IPS-15b (cell line): ENCODE measurements at regions not wholly inside any gene's neighbourhood (a gene's known extent, or its start where the extent isn't known, plus 50 kb on each side); places are given as distances from the start of the nearest gene placed in this dataset.
"Not testable (repeated sequence)": the region's sequence is repeated elsewhere in the genome, so short reads cannot be mapped to it uniquely, and the experiment has no call there.

Experiments used
- H3K27me3 ChIP-seq: one replicate; pipeline ENCODE4 v1.6.1; 2013; ENCODE audit warnings: low read length; ENCODE audit not compliant: control insufficient read depth, insufficient read depth
- H3K36me3 ChIP-seq: one replicate; pipeline ENCODE4 v1.6.1; 2013; ENCODE audit warnings: low read length; ENCODE audit not compliant: control insufficient read depth, insufficient read depth
- H3K4me1 ChIP-seq: one replicate; pipeline ENCODE4 v1.6.1; 2013; ENCODE audit warnings: mild to moderate bottlenecking, low read length; ENCODE audit not compliant: control insufficient read depth, insufficient read depth
- H3K4me3 ChIP-seq: one replicate; pipeline ENCODE4 v1.5.1; 2013; ENCODE audit warnings: low read depth, low read length
- H3K9ac ChIP-seq: one replicate; pipeline ENCODE4 v1.6.1; 2013; ENCODE audit warnings: low read depth, mild to moderate bottlenecking, low read length
- H3K9me3 ChIP-seq: one replicate; pipeline ENCODE4 v1.6.1; 2013; ENCODE audit warnings: mild to moderate bottlenecking, low read length; ENCODE audit not compliant: control insufficient read depth, insufficient read depth

GRCh38 chr14:105684056-105684455, 157.7 kb downstream of the TMEM121 start:
- not testable (repeated sequence) for H3K4me1 ChIP-seq, H3K9ac ChIP-seq, H3K9me3 ChIP-seq, H3K27me3 ChIP-seq, H3K36me3 ChIP-seq, H3K4me3 ChIP-seq

GRCh38 chr14:105684597-105684996, 158.2 kb downstream of the TMEM121 start:
- not testable (repeated sequence) for H3K27me3 ChIP-seq, H3K36me3 ChIP-seq, H3K9ac ChIP-seq, H3K4me3 ChIP-seq, H3K4me1 ChIP-seq
- peaks cover 10% of the 10 kb centered on the region for H3K9me3 ChIP-seq

- Histone ChIP-seq H3K9me3 (peaks cover 14% of the 10 kb centered on the region), H3K36me3 (no peaks in the 10 kb centered on the region), H3K27me3 (no peaks in the 10 kb centered on the region), H3K9ac (no peak overlapping the region), H3K4me3 (no peak overlapping the region), H3K4me1 (no peaks in the 10 kb centered on the region)
Measured at GRCh38 chr14:105685003-105685402, 158.6 kb downstream of the TMEM121 start.

GRCh38 chr14:105685605-105686004, 159.2 kb downstream of the TMEM121 start:
- H3K4me1 ChIP-seq = not testable (repeated sequence)

GRCh38 chr14:105686050-105686449, 159.7 kb downstream of the TMEM121 start:
- not testable (repeated sequence) for H3K9ac ChIP-seq, H3K4me1 ChIP-seq, H3K27me3 ChIP-seq, H3K36me3 ChIP-seq, H3K4me3 ChIP-seq
- peaks cover 23% of the 10 kb centered on the region for H3K9me3 ChIP-seq

More at GRCh38 chr14:105685605-105686004, 159.2 kb downstream of the TMEM121 start:
- peaks cover 20% of the 10 kb centered on the region for H3K9me3 ChIP-seq
- H3K4me3 ChIP-seq, H3K27me3 ChIP-seq, H3K9ac ChIP-seq, H3K36me3 ChIP-seq: not testable (repeated sequence)

GRCh38 chr14:105686462-105687170, 160.2 kb downstream of the TMEM121 start:
- H3K4me3 ChIP-seq, H3K36me3 ChIP-seq, H3K9ac ChIP-seq, H3K4me1 ChIP-seq, H3K27me3 ChIP-seq: not testable (repeated sequence)
- H3K9me3 ChIP-seq = peaks cover 23% of the 10 kb centered on the region

GRCh38 chr14:105687171-105688022, 161.0 kb downstream of the TMEM121 start:
- not testable (repeated sequence) for H3K9ac ChIP-seq, H3K36me3 ChIP-seq, H3K27me3 ChIP-seq, H3K4me1 ChIP-seq, H3K4me3 ChIP-seq
- H3K9me3 ChIP-seq = peaks cover 23% of the 10 kb centered on the region

GRCh38 chr14:105688023-105688351, 161.6 kb downstream of the TMEM121 start:
- H3K4me1 ChIP-seq, H3K4me3 ChIP-seq, H3K36me3 ChIP-seq, H3K27me3 ChIP-seq, H3K9ac ChIP-seq: not testable (repeated sequence)
- H3K9me3 ChIP-seq = peaks cover 23% of the 10 kb centered on the region

GRCh38 chr14:105688664-105689221, 162.4 kb downstream of the TMEM121 start:
- not testable (repeated sequence) for H3K36me3 ChIP-seq, H3K4me3 ChIP-seq, H3K9ac ChIP-seq

GRCh38 chr14:105689722-105690121, 163.3 kb downstream of the TMEM121 start:
- peaks cover 32% of the 10 kb centered on the region for H3K9me3 ChIP-seq
- H3K9ac ChIP-seq = no peak overlapping the region
- no peaks in the 10 kb centered on the region for H3K4me1 ChIP-seq

More at GRCh38 chr14:105688664-105689221, 162.4 kb downstream of the TMEM121 start:
- H3K27me3 ChIP-seq, H3K4me1 ChIP-seq: not testable (repeated sequence)
- H3K9me3 ChIP-seq = peaks cover 24% of the 10 kb centered on the region

GRCh38 chr14:105690671-105691070, 164.3 kb downstream of the TMEM121 start:
- Histone ChIP-seq H3K27me3 (no peaks in the 10 kb centered on the region), H3K36me3 (no peaks in the 10 kb centered on the region), H3K4me1 (no peaks in the 10 kb centered on the region), H3K9me3 (peaks cover 35% of the 10 kb centered on the region), H3K4me3 (no peak overlapping the region), H3K9ac (no peak overlapping the region)

More at GRCh38 chr14:105689722-105690121, 163.3 kb downstream of the TMEM121 start:
- no peaks in the 10 kb centered on the region for H3K36me3 ChIP-seq
- H3K27me3 ChIP-seq = no peaks in the 10 kb centered on the region
- no peak overlapping the region for H3K4me3 ChIP-seq
